Medulla oblongata (tissue), 1 donor: ENCODE measurements at regions not wholly inside any gene's neighbourhood (a gene's known extent, or its start where the extent isn't known, plus 50 kb on each side); places are given as distances from the start of the nearest gene placed in this dataset.

Source experiments
- DNase-seq: peaks from one replicate; pipeline ENCODE4 v3.0.0-alpha.2; 2015; ENCODE audit errors: extremely low spot score

GRCh38 chr4:25528391-25528790 is 127.3 kb upstream of the SLC34A2 start:
- no peak for DNase-seq

DNA sequence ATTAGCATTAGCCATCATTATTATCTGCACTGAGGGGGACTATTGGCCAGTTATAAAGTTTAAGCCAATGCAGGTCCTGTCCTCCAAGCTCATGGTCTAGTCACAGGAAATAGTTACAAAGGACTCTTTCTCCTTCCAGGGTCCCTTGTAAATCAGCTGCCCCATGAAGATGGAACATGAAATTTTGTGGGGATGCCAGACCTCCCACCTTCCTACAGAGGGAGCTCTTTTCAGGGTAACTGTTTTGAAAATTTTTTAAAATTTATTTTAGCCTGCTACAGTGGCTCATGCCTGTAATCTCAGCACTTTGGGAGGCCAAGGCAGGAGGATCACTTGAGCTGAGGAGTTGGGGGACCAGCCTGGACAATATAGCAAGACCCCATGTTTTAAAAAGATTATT is 124.4 kb upstream of the SLC34A2 start:
- DNase-seq = no peak

GRCh38 chr4:25532591-25532990 is 123.1 kb upstream of the SLC34A2 start:
- DNase-seq = no peak

- no peak for DNase-seq
These were observed 122.4 kb upstream of the SLC34A2 start for GRCh38 chr4:25533256-25533655.

- peak; percentile 66 for DNase-seq
These were observed 120.4 kb upstream of the SLC34A2 start for GRCh38 chr4:25535278-25535677.

DNA sequence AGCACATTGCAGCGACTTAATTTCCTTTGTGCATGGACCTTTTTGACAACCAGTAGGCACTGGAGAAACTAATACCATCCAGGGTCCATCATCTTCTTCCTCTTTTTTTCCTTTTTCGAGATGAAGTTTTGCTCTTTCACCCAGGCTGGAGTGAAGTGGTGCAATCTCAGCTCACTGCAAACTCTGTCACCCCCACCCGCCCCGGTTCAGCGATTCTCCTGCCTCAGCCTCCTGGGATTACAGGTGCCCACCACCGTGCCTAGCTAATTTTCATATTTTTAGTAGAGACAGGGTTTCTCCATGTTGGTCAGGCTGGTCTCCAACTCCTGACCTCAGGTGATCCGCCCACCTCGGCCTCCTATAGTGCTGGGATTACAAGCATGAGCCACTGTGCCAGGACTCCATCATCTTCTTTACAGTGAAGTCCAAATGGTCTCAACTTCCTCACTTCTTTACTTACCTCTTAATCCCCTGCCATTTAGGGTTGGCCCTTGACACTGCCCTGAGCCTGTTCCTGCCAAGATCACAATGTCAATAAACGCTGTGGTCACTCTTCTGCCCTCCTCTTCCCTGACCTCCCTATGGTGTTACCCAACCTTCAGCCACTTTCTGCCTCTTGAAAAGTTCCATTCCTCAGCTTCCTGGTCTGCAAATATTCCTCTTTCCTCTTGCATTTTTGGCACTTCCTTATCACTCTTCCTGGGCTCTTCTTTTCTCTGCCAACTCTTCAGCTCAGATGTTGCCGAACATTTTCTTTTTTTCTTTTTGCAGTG is 119.8 kb upstream of the SLC34A2 start:
- DNase-seq = no peak

- peak; percentile 2 for DNase-seq
These were observed 118.9 kb upstream of the SLC34A2 start for GRCh38 chr4:25536564-25537320.

GRCh38 chr4:25538430-25538829 is 117.2 kb upstream of the SLC34A2 start:
- DNase-seq = no peak

DNA sequence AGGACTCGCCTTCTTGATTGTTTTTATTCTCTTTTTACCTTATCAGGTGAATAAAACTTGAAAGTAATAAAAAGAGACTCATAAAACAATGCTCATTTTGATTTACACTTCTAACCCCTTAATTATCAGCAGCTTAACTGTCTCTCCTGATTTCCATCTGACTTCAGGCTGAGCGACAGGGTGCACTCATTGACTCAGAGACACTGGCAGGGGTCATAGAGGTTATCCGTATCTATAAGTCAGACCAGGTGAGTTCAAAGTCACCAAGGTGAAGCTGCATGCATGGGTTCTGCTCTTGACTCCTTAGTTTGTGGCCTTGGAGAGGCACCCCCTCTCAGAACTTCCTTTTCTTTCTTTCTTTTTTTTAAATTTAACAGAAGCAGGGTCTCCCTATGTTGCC is 116.4 kb upstream of the SLC34A2 start:
- DNase-seq = no peak

DNA sequence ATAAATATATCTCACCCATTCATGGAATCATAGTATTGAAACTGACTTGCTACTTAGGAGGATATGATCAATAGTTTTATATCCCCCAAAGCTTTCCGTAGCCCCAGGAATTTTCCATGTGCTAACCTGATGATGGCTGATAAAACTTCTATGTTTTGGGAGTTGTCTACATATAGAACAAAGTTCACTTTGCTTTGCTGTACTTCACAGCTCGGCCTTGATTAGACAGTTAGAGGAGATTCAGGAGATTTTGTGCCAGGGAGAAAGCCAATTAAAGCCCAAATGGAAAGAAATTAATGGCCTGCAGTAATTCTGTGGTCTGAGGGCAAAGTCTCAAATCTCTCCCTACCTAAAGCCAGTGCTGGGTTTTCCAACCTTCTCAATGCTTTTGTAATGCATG is 114.9 kb upstream of the SLC34A2 start:
- DNase-seq = no peak

GRCh38 chr4:25547343-25547742 is 108.3 kb upstream of the SLC34A2 start:
- DNase-seq = no peak

GRCh38 chr4:25549413-25549812 is 106.2 kb upstream of the SLC34A2 start:
- no peak for DNase-seq

GRCh38 chr4:25550376-25551030 is 105.1 kb upstream of the SLC34A2 start:
- DNase-seq = no peak

DNA sequence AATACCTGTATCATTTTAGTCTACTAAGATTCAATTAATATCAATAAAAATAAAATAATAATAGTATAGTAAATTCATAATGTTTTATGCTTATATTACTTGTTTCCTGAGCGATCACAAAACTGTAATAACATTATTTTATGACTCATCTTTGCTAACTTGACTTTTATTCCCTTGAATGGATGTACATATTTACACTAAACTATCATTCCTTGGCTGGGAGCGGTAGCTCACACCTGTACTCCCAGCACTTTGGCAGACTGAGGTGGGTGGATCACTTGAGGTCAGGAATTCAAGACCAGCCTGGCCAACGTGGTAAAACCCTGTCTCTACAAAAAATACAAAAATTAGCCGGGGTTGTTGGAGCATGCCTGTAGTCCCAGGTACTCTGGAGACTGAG is 104.0 kb upstream of the SLC34A2 start:
- no peak for DNase-seq

DNA sequence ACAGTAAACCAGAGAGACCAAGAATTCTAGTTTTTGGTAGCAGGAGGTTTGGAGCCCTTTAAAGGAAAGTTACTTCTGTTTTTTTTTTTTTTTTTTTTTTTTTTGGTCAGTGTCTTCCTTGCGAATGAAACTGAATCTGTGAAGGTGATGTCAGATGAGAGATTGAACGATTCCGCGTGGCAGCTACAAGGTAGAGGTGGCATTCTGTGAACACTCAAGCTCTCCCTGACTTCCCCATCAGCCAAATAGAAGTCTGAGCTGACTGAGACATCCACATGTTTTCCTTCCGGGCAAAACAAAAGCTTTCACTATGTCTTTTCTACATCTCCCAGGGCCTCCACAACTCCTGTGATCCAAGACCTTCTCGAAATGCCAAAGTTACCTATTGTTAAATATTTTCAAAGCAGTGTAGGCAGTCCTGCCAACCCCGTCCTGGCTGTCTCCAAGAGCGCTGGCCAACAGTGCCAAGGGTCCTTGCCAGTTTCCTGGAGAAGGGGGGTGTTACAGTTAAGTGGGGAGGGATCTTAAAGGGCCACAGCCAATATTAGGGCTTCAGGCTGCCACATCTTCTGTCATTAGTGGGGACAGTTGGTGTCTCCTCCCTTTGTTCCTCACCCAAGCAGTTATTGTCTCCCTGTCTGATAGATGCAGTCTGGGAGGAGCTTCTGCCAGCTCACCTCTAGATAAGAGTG is 102.9 kb upstream of the SLC34A2 start:
- DNase-seq = peak; percentile 48

DNA sequence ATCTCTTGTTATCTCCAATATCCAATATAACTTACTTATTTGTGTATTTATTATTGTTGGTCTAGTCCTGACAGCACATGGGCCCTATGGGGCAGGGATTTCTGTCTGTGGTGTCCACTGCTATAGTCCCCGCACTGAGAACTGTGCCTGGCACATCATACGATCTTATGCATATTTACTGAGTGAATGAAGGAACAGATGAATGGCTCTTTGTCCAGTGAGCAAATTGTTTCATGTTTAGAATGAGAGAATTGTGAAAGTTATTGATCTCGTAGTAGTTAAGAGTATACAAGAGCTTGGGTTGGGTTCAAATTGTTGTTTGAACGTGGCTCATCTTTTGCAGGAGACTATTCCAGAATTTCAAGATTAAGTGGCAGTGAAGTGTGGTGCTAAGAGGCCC is 96.1 kb upstream of the SLC34A2 start:
- DNase-seq = no peak

GRCh38 chr4:25560605-25561004 is 95.0 kb upstream of the SLC34A2 start:
- no peak for DNase-seq

GRCh38 chr4:25563071-25563564 is 92.5 kb upstream of the SLC34A2 start:
- DNase-seq = no peak

- DNase-seq = no peak
These were observed 90.8 kb upstream of the SLC34A2 start for GRCh38 chr4:25564836-25565235.

DNA sequence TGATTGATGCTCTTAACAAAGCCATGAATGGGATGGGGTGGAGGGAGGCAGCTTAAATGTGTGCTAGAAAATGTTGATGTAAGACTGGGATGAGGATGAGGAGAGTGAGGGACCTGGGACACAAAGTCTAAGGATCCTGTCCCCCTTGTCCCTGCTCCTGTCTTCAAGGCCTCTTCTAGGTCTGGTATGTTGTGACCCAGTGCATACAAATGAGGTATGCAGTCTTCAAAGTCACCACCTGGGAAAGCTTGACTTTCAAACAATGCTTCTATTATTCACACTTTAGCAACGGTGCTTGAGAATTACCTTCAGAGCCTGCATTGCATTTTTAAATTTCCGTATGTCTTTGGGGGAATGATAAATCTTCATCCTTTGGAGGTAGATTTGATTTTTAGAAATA is 88.4 kb upstream of the SLC34A2 start:
- no peak for DNase-seq

DNA sequence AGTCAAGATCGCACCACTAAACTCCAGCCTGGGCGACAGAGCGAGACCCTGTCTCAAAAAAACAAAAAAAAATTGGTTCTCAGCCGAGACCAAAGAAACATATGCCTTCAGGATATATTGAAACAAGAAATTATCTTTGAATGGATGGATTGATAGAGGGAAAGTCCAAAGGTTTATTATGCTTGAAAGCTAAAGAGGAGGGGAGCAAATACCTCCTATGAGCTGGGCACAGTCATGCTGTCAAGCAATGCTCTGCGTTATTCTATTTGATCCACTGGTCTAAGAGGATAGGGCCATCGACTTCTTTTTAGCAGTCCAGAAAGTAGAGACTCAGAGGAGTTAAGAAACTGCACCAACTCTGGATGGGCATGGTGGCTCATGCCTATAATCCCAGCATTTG is 85.9 kb upstream of the SLC34A2 start:
- no peak for DNase-seq

- no peak for DNase-seq
These were observed 80.0 kb upstream of the SLC34A2 start for GRCh38 chr4:25575611-25576010.
